K562 (cell line): ENCODE measurements at regions not wholly inside any gene's neighbourhood (a gene's known extent, or its start where the extent isn't known, plus 50 kb on each side); places are given as distances from the start of the nearest gene placed in this dataset.

Source experiments
- ATAC-seq: fragments of 200-7000 bp; cut with Tn5 transposase; 3 replicates; pipeline ENCODE4 v1.9.1; 2020; ENCODE audit warnings: moderate library complexity
- BruUV-seq: library from RNA; stranded (reverse); fragments of 400-500 nt; replicated peaks from 2 replicates; lab custom pipeline; 2021; lab: Mats Ljungman, UMichigan
- CTCF ChIA-PET: fragments of 300-600 bp; formaldehyde crosslinking; extraction: SDS; loops from one replicate; lab custom pipeline; 2021; ENCODE audit warnings: low intra/inter-chr PET ratio; lab: Yijun Ruan, JAX
- POLR2A ChIA-PET: fragments of 300-600, 350-650 bp; sonication (Branson Sonifier 250); formaldehyde crosslinking; extraction: SDS; loops from one replicate; lab custom pipeline; 2021; ENCODE audit warnings: antibody characterized with exemption, inconsistent platforms; lab: Yijun Ruan, JAX
- DNase-seq, 4 experiments: peaks; one replicate each; pipeline versions ENCODE4 v3.0.0 to v3.0.0-alpha.2; 2011 to 2018; ENCODE audit warnings: low spot score in 3 of 4, mixed read lengths in 3 of 4; ENCODE audit errors: extremely low read depth in 1 of 4
- FAIRE-seq: peaks from 2 replicates; lab custom pipeline; 2011; peaks lifted over from hg19 to GRCh38; lab: Jason Lieb, UNC
- H2AFZ ChIP-seq: 2 replicates; pipeline ENCODE4 v1.6.0; 2011; ENCODE audit warnings: low read depth, low read length, control low read depth, inconsistent platforms
- H3K27ac ChIP-seq: fragments of 200-600 bp; 3 replicates; pipeline ENCODE4 v1.8.0; 2011; ENCODE audit warnings: low read depth, mild to moderate bottlenecking, control low read depth, inconsistent platforms, low read length, moderate library complexity, mixed read lengths; ENCODE audit errors: extremely low read depth
- H3K27me3 ChIP-seq, 2 experiments: fragments of 300-600 bp in 1 of 2; 2 replicates in 1 of 2; 3 replicates in 1 of 2; pipeline versions ENCODE4 v1.6.0 to v1.8.0; 2011; ENCODE audit warnings: inconsistent platforms in 2 of 2, low read length in 2 of 2, mild to moderate bottlenecking in 1 of 2, mixed read lengths in 1 of 2, moderate library complexity in 1 of 2; ENCODE audit not compliant: control insufficient read depth in 2 of 2, insufficient read depth in 2 of 2
- H3K36me3 ChIP-seq: fragments of 300-600 bp; 3 replicates; pipeline ENCODE4 v1.8.0; 2011; ENCODE audit warnings: mild to moderate bottlenecking, low read length, inconsistent platforms; ENCODE audit not compliant: control insufficient read depth, insufficient read depth
- H3K4me1 ChIP-seq, 2 experiments: fragments of 200-600 bp in 1 of 2; replicated peaks in 1 of 2; 2 replicates in 1 of 2; 3 replicates in 1 of 2; pipeline versions ENCODE4 v1.5.1 to v1.8.0; 2011; ENCODE audit warnings: inconsistent platforms in 2 of 2, low read length in 2 of 2, mild to moderate bottlenecking in 1 of 2, mixed read lengths in 1 of 2, moderate library complexity in 1 of 2; ENCODE audit not compliant: control insufficient read depth in 2 of 2, insufficient read depth in 2 of 2
- H3K4me2 ChIP-seq: 2 replicates; pipeline ENCODE4 v1.6.1; 2011; ENCODE audit warnings: low read length, control low read depth, inconsistent platforms, mixed read lengths; ENCODE audit not compliant: insufficient read depth
- H3K4me3 ChIP-seq: fragments of 200-600 bp; sonication (generic), shearing (Covaris generic); 2 replicates; pipeline ENCODE4 v1.5.1; 2016; ENCODE audit warnings: control low read depth, inconsistent platforms
- H3K79me2 ChIP-seq: fragments of 200-600 bp; 3 replicates; pipeline ENCODE4 v1.8.0; 2011; ENCODE audit warnings: low read length, inconsistent platforms; ENCODE audit not compliant: control insufficient read depth, insufficient read depth
- H3K9ac ChIP-seq, 2 experiments: 2 replicates each; pipeline versions ENCODE4 v1.6.0 to v1.6.1; 2011; ENCODE audit warnings: low read depth in 2 of 2, low read length in 2 of 2, control low read depth in 1 of 2, inconsistent platforms in 1 of 2, mild to moderate bottlenecking in 1 of 2, mixed read lengths in 1 of 2; ENCODE audit not compliant: insufficient read depth in 1 of 2
- H3K9me1 ChIP-seq: one replicate; pipeline ENCODE4 v1.6.0; 2011; ENCODE audit warnings: inconsistent platforms, mild to moderate bottlenecking, low read length, moderate library complexity; ENCODE audit not compliant: control insufficient read depth, insufficient read depth
- H3K9me3 ChIP-seq: replicated peaks from 2 replicates; pipeline ENCODE4 v1.5.1; 2011; ENCODE audit warnings: low read depth, low read length, inconsistent platforms; ENCODE audit not compliant: control insufficient read depth, insufficient read depth
- H4K20me1 ChIP-seq: replicated peaks from 2 replicates; pipeline ENCODE4 v1.6.1; 2011; ENCODE audit warnings: low read length, inconsistent platforms, mixed read lengths; ENCODE audit not compliant: control insufficient read depth, insufficient read depth
- ARID2 ChIP-seq: fragments of 450-650 bp; IDR thresholded peaks from 2 replicates; pipeline ENCODE4 v1.6.1; 2017; ENCODE audit warnings: antibody characterized with exemption, mild to moderate bottlenecking
- FOXA1 ChIP-seq: fragments of 450-650 bp; IDR thresholded peaks from 2 replicates; pipeline ENCODE4 v1.6.1; 2016; ENCODE audit warnings: mild to moderate bottlenecking, borderline replicate concordance
- HIVEP1 ChIP-seq: fragments of 250-450 bp; sonication (Bioruptor Pico); IDR thresholded peaks from 2 replicates; pipeline ENCODE4 v1.4.0; 2020; ENCODE audit warnings: mild to moderate bottlenecking
- HNRNPL ChIP-seq: fragments of 200-400 bp; formaldehyde crosslinking; IDR thresholded peaks from 2 replicates; pipeline ENCODE4 v1.6.1; 2017; ENCODE audit warnings: low read depth, mild to moderate bottlenecking, low read length
- KLF1 ChIP-seq: fragments of 450-650 bp; IDR thresholded peaks from 2 replicates; pipeline ENCODE4 v1.6.1; 2016; ENCODE audit warnings: missing genetic modification characterization, missing compliant biosample characterization
- KLF16 ChIP-seq: IDR thresholded peaks from 2 replicates; pipeline ENCODE4 v1.6.1; 2016; ENCODE audit warnings: antibody characterized with exemption
- MAZ ChIP-seq, 2 experiments: fragments of 450-650 bp in 1 of 2; sonication (generic) in 1 of 2; formaldehyde crosslinking; IDR thresholded peaks in 1 of 2; conservative IDR thresholded peaks in 1 of 2; 2 replicates each; pipeline versions ENCODE4 v1.4.0 to v1.5.0; 2020; ENCODE audit warnings: mild to moderate bottlenecking in 1 of 2, missing genetic modification reagents in 1 of 2
- NEUROD1 ChIP-seq: fragments of 150-350 bp; IDR thresholded peaks from 2 replicates; pipeline ENCODE4 v1.6.1; 2014; ENCODE audit warnings: borderline replicate concordance, low read length, low read depth; ENCODE audit not compliant: partially characterized antibody
- NFYB ChIP-seq: IDR thresholded peaks from 2 replicates; pipeline ENCODE4 v1.6.1; 2011; ENCODE audit warnings: mild to moderate bottlenecking, moderate library complexity; ENCODE audit not compliant: insufficient read length; ENCODE audit errors: extremely low read depth
- PTRF ChIP-seq: fragments of 450-650 bp; IDR thresholded peaks from 2 replicates; pipeline ENCODE4 v1.6.1; 2016; ENCODE audit warnings: mild to moderate bottlenecking, missing genetic modification characterization, missing compliant biosample characterization
- SNAPC5 ChIP-seq: fragments of 250-450 bp; sonication (Bioruptor Pico); IDR thresholded peaks from 2 replicates; pipeline ENCODE4 v1.8.0; 2021; ENCODE audit warnings: moderate library complexity, mild to moderate bottlenecking, inconsistent platforms
- TBL1XR1 ChIP-seq, 2 experiments: IDR thresholded peaks; 2 replicates each; pipeline ENCODE4 v1.6.1; 2012; ENCODE audit warnings: improper control_type of control experiment in 2 of 2, low read length in 2 of 2, mild to moderate bottlenecking in 1 of 2
- THRA ChIP-seq: fragments of 450-650 bp; IDR thresholded peaks from 2 replicates; pipeline ENCODE4 v1.6.1; 2017; ENCODE audit warnings: mild to moderate bottlenecking, moderate library complexity
- THRAP3 ChIP-seq: fragments of 450-650 bp; IDR thresholded peaks from 2 replicates; pipeline ENCODE4 v1.6.1; 2016; ENCODE audit warnings: mild to moderate bottlenecking, inconsistent platforms, borderline replicate concordance
- ZBTB1 ChIP-seq: sonication (generic); formaldehyde crosslinking; IDR thresholded peaks from 2 replicates; pipeline ENCODE4 v1.8.1; 2023; ENCODE audit warnings: missing genetic modification reagents, low read depth, mild to moderate bottlenecking, borderline replicate concordance
- ZKSCAN3 ChIP-seq: fragments of 250-450 bp; sonication (Bioruptor Pico); IDR thresholded peaks from 2 replicates; pipeline ENCODE4 v1.4.0; 2020
- ZNF589 ChIP-seq: fragments of 200-800 bp; sonication (Bioruptor generic); IDR thresholded peaks from 2 replicates; pipeline ENCODE4 v1.6.1; 2016; ENCODE audit warnings: low read depth, missing genetic modification characterization, missing compliant biosample characterization
- WGBS: fragments of 100-300 bp; shearing (Covaris generic); methylation state at CpG from one replicate; pipeline ENCODE4 v1.1.6; 2016; ENCODE audit warnings: low coverage, mixed read lengths; ENCODE audit not compliant: insufficient coverage; ENCODE audit errors: missing lambda C conversion rate; 5-methylcytosine and 5-hydroxymethylcytosine counted together
- in situ Hi-C: fragments of 300-500 bp; cut with MboI; formaldehyde crosslinking; loops from 4 replicates; pipeline ENCODE4 v1.15.0; 2018; ENCODE audit warnings: inconsistent platforms, mixed read lengths
- intact Hi-C: fragments of 100-400 bp; cut with micrococcal nuclease; formaldehyde crosslinking; loops from 2 replicates; pipeline ENCODE4 v1.14.2; 2022
- TF ChIP-seq, protein P1 (sequence below): fragments of 250-450 bp; sonication (Bioruptor Pico); IDR thresholded peaks from 2 replicates; pipeline ENCODE4 v1.4.0; 2020; ENCODE audit warnings: borderline replicate concordance
- TF ChIP-seq, protein P2 (sequence below): sonication (generic); formaldehyde crosslinking; IDR thresholded peaks from 2 replicates; pipeline ENCODE4 v1.8.0; 2022; ENCODE audit warnings: mild to moderate bottlenecking, low read depth, missing genetic modification reagents

- Histone ChIP-seq H3K27ac (no peak overlapping the region), H3K36me3 (no peaks in the 10 kb centered on the region)
- intact Hi-C loops = loop anchor here (10.0 kb wide), 1 partner anchor 85 kb away; no protein-coding TSS in a partner anchor
- no peak for ATAC-seq
- TF ChIP-seq TBL1XR1 (IDR thresholded peaks at IDR 0.05; ENCODE audit: low read length in 2 of 2) = no peak
- TF ChIP-seq KLF16 = no peak
- TF ChIP-seq FOXA1 = no peak
- TF ChIP-seq ZNF589 (CRISPR knock-in tag) = no peak
- no peak for TF ChIP-seq THRA
- TF ChIP-seq, protein P1, sequence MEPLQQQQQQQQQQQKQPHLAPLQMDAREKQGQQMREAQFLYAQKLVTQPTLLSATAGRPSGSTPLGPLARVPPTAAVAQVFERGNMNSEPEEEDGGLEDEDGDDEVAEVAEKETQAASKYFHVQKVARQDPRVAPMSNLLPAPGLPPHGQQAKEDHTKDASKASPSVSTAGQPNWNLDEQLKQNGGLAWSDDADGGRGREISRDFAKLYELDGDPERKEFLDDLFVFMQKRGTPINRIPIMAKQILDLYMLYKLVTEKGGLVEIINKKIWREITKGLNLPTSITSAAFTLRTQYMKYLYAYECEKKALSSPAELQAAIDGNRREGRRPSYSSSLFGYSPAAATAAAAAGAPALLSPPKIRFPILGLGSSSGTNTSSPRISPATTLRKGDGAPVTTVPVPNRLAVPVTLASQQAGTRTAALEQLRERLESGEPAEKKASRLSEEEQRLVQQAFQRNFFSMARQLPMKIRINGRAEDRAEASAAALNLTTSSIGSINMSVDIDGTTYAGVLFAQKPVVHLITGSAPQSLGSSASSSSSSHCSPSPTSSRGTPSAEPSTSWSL = no peak
- TF ChIP-seq HNRNPL = no peak
- TF ChIP-seq ZBTB1 (CRISPR knock-in tag) = no peak
- TF ChIP-seq, protein P2, sequence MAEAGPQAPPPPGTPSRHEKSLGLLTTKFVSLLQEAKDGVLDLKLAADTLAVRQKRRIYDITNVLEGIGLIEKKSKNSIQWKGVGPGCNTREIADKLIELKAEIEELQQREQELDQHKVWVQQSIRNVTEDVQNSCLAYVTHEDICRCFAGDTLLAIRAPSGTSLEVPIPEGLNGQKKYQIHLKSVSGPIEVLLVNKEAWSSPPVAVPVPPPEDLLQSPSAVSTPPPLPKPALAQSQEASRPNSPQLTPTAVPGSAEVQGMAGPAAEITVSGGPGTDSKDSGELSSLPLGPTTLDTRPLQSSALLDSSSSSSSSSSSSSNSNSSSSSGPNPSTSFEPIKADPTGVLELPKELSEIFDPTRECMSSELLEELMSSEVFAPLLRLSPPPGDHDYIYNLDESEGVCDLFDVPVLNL = no peak
- no peak for TF ChIP-seq KLF1 (tag)
- TF ChIP-seq NEUROD1 = no peak
- no peak for TF ChIP-seq PTRF (tag)
- no peak for TF ChIP-seq THRAP3
- TF ChIP-seq SNAPC5 (CRISPR knock-in tag) = no peak
- no peak for TF ChIP-seq ARID2
- TF ChIP-seq MAZ (CRISPR knock-in tag; conservative IDR thresholded peaks at IDR 0.05 in 1 of 2, IDR thresholded peaks at IDR 0.05 in 1 of 2) = no peak
- no peak for TF ChIP-seq NFYB
- no peak for TF ChIP-seq ZKSCAN3 (CRISPR knock-in tag)
- no peak for TF ChIP-seq HIVEP1 (CRISPR knock-in tag)
- TF ChIP-seq, all 486 proteins: peak for 0
- in situ Hi-C loops = no loop called here
- Histone ChIP-seq H3K4me1 (no peaks in the 10 kb centered on the region), H3K4me2 (no peak overlapping the region), H3K27me3 (no peaks in the 10 kb centered on the region), H3K4me3 (no peak overlapping the region), H3K79me2 (no peaks in the 10 kb centered on the region), H4K20me1 (no peaks in the 10 kb centered on the region), H3K9me3 (no peaks in the 10 kb centered on the region), H3K9ac (no peak overlapping the region), H3K9me1 (no peaks in the 10 kb centered on the region), H2AFZ (no peak overlapping the region)
- FAIRE-seq (no peak), DNase-seq (no peak)
- 17% methylated on average over 1 of the region's 1 CpG for WGBS
- POLR2A ChIA-PET = interaction anchor here (1.2 kb wide), 1 partner anchor 11 kb away, joined by 4 read pairs; no protein-coding TSS in a partner anchor
- CTCF ChIA-PET = no interaction called here
- no TSS peak for BruUV-seq
Measured at GRCh38 chr10:89119651-89120050, 87.5 kb downstream of the CH25H start.
